HL-60 (cell line): ENCODE measurements at regions not wholly inside any gene's neighbourhood (a gene's known extent, or its start where the extent isn't known, plus 50 kb on each side); places are given as distances from the start of the nearest gene placed in this dataset.

Experiments
- CTCF ChIP-seq: IDR thresholded peaks from one replicate; pipeline ENCODE4 v1.5.1; 2011; ENCODE audit warnings: low read length, control low read depth, inconsistent platforms; ENCODE audit not compliant: insufficient read depth
- GABPA ChIP-seq: IDR thresholded peaks from 2 replicates; pipeline ENCODE4 v1.6.1; 2012; ENCODE audit warnings: low read depth
- REST ChIP-seq: IDR thresholded peaks from 2 replicates; pipeline ENCODE4 v1.6.1; 2012; ENCODE audit warnings: low read depth; ENCODE audit not compliant: insufficient replicate concordance

- no peak for TF ChIP-seq GABPA
- no peak for TF ChIP-seq CTCF
- TF ChIP-seq REST: no peak
Measured at GRCh38 chr4:17188547-17189400, 290.3 kb upstream of the LDB2 start.
